ENCODE measurements at regions not wholly inside any gene's neighbourhood (a gene's known extent, or its start where the extent isn't known, plus 50 kb on each side); places are given as distances from the start of the nearest gene placed in this dataset.
"Not testable (repeated sequence)": the region's sequence is repeated elsewhere in the genome, so short reads cannot be mapped to it uniquely, and the experiment has no call there.

GRCh38 chr1:172938681-172939080, 112.1 kb downstream of the TNFSF18 start:
- in situ Hi-C loops (cut with HindIII; ENCODE audit: low pct_ligation_motif_present, low sequenced_read_pairs) = no loop called here
- Histone ChIP-seq H3K4me3 (ENCODE audit: low read depth, low read length) (no peak overlapping the region), H3K27me3 (replicated peaks) (no peaks in the 10 kb centered on the region), H3K27ac (peak overlapping the region; percentile 28), H3K36me3 (replicated peaks) (no peaks in the 10 kb centered on the region)
- TF ChIP-seq CTCF (IDR thresholded peaks at IDR 0.05; ENCODE audit: low read depth, low read length, missing control alignments) = no peak
- no peak for DNase-seq

- in situ Hi-C loops (cut with HindIII; ENCODE audit: low pct_ligation_motif_present, low sequenced_read_pairs) = no loop called here
Measured at GRCh38 chr1:172939475-172939874, 111.3 kb downstream of the TNFSF18 start.

GRCh38 chr1:172940174-172940855, 110.4 kb downstream of the TNFSF18 start:
- Histone ChIP-seq H3K4me3 (ENCODE audit: low read depth, low read length) (no peak overlapping the region), H3K27me3 (replicated peaks) (no peaks in the 10 kb centered on the region), H3K27ac (peak overlapping the region; percentile 56), H3K36me3 (replicated peaks) (no peaks in the 10 kb centered on the region)
- TF ChIP-seq CTCF (IDR thresholded peaks at IDR 0.05; ENCODE audit: low read depth, low read length, missing control alignments) = no peak
- peak; percentile 84 for DNase-seq
- in situ Hi-C loops (cut with HindIII; ENCODE audit: low pct_ligation_motif_present, low sequenced_read_pairs) = no loop called here

More at GRCh38 chr1:172939475-172939874, 111.3 kb downstream of the TNFSF18 start:
- Histone ChIP-seq H3K4me3 (ENCODE audit: low read depth, low read length) (no peak overlapping the region), H3K27me3 (replicated peaks) (no peaks in the 10 kb centered on the region), H3K27ac (no peak overlapping the region), H3K36me3 (replicated peaks) (no peaks in the 10 kb centered on the region)
- no peak for DNase-seq
- TF ChIP-seq CTCF (IDR thresholded peaks at IDR 0.05; ENCODE audit: low read depth, low read length, missing control alignments) = no peak

GRCh38 chr1:172941471-172941870, 109.3 kb downstream of the TNFSF18 start:
- H3K27ac ChIP-seq = no peak overlapping the region
- TF ChIP-seq CTCF (IDR thresholded peaks at IDR 0.05; ENCODE audit: low read depth, low read length, missing control alignments) = no peak
- no peaks in the 10 kb centered on the region for H3K27me3 ChIP-seq (replicated peaks)
- H3K36me3 ChIP-seq (replicated peaks) = no peaks in the 10 kb centered on the region
- H3K4me3 ChIP-seq (ENCODE audit: low read depth, low read length) = no peak overlapping the region
- in situ Hi-C loops (cut with HindIII; ENCODE audit: low pct_ligation_motif_present, low sequenced_read_pairs) = no loop called here
- no peak for DNase-seq

GRCh38 chr1:172941945-172942344, 108.8 kb downstream of the TNFSF18 start:
- H3K27ac ChIP-seq = no peak overlapping the region
- H3K36me3 ChIP-seq (replicated peaks) = no peaks in the 10 kb centered on the region
- no peaks in the 10 kb centered on the region for H3K27me3 ChIP-seq (replicated peaks)
- H3K4me3 ChIP-seq (ENCODE audit: low read depth, low read length) = no peak overlapping the region
- TF ChIP-seq CTCF (IDR thresholded peaks at IDR 0.05; ENCODE audit: low read depth, low read length, missing control alignments) = no peak
- in situ Hi-C loops (cut with HindIII; ENCODE audit: low pct_ligation_motif_present, low sequenced_read_pairs) = no loop called here
- DNase-seq = no peak

GRCh38 chr1:172943138-172943537, 107.6 kb downstream of the TNFSF18 start:
- DNase-seq; H3K4me3 ChIP-seq (ENCODE audit: low read depth, low read length); H3K27ac ChIP-seq; H3K36me3 ChIP-seq (replicated peaks); H3K27me3 ChIP-seq (replicated peaks); in situ Hi-C loops (cut with HindIII; ENCODE audit: low pct_ligation_motif_present, low sequenced_read_pairs): not testable (repeated sequence)
